MM.1S (cell line): ENCODE measurements at regions not wholly inside any gene's neighbourhood (a gene's known extent, or its start where the extent isn't known, plus 50 kb on each side); places are given as distances from the start of the nearest gene placed in this dataset.

Experiments
- EZH2 ChIP-seq: fragments of 300-600 bp; sonication (generic); optimal IDR thresholded peaks from 2 replicates; pipeline ENCODE3; 2017; ENCODE audit warnings: low read depth, mild to moderate bottlenecking, antibody characterized with exemption, low read length, mixed read lengths
- EZH2phosphoT487 ChIP-seq: fragments of 300-600 bp; sonication (generic); IDR thresholded peaks from 2 replicates; pipeline ENCODE4 v1.6.1; 2018; ENCODE audit warnings: antibody characterized with exemption, low read length
- TF ChIP-seq, protein P1 (sequence below): fragments of 300-600 bp; sonication (generic); IDR thresholded peaks from 2 replicates; pipeline ENCODE4 v1.5.1; 2016; ENCODE audit warnings: antibody characterized with exemption, low read length, mixed read lengths

DNA sequence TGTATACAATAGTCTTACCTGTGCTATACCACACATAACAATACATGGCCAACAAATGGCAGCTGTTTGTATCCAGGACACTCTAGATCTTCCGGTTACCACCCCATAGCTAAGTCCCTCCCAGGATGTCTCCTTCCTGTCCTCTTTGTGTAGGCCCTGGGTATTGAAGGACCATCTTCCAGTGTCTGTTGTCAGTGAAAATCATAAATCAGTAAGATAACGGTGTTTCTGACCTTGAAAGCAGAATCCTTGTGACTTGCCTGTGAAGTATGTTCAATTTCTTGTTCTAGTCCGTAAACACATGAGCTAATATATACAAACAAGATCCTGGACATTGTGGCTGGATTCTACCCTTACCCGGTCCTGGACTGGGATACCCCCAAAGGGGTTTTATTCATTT, 462.8 kb downstream of the NTRK3 start:
- TF ChIP-seq, protein P1, sequence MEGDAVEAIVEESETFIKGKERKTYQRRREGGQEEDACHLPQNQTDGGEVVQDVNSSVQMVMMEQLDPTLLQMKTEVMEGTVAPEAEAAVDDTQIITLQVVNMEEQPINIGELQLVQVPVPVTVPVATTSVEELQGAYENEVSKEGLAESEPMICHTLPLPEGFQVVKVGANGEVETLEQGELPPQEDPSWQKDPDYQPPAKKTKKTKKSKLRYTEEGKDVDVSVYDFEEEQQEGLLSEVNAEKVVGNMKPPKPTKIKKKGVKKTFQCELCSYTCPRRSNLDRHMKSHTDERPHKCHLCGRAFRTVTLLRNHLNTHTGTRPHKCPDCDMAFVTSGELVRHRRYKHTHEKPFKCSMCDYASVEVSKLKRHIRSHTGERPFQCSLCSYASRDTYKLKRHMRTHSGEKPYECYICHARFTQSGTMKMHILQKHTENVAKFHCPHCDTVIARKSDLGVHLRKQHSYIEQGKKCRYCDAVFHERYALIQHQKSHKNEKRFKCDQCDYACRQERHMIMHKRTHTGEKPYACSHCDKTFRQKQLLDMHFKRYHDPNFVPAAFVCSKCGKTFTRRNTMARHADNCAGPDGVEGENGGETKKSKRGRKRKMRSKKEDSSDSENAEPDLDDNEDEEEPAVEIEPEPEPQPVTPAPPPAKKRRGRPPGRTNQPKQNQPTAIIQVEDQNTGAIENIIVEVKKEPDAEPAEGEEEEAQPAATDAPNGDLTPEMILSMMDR, result no peak
- TF ChIP-seq EZH2 (no peak), EZH2phosphoT487 (no peak)
